ENCODE measurements at regions not wholly inside any gene's neighbourhood (a gene's known extent, or its start where the extent isn't known, plus 50 kb on each side); places are given as distances from the start of the nearest gene placed in this dataset.

DNA sequence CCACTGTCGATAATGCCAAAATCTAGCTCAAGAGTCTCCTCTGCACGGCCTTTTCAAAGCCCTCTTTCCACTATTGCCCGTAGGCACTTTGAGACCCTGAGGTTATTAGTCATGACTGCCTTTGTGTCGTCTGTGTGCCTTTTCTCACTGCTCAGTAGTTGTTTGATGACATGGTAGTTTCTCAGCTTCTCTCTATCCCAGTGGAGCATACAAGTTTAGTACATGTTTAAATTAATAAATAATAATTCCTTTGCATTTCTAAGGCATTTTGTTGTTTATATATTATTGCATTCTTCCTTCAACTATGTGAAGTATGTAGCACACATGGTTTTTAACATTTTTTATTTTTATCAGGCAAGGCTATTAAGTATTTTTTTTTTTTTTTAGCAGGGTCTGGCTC lies 458.1 kb downstream of the PCNX1 start:
- no peak overlapping the region for H2BK15ac ChIP-seq (ENCODE audit: low read depth, low read length)
- H3K27ac ChIP-seq (ENCODE audit: insufficient read length, low read depth, low read length): no peak overlapping the region
- H2BK5ac ChIP-seq (ENCODE audit: insufficient read length, low read length): no peak overlapping the region
- H3K23me2 ChIP-seq (ENCODE audit: insufficient read length, low read depth, low read length, poor library complexity, severe bottlenecking): no peaks in the 10 kb centered on the region
- H3K23ac ChIP-seq (ENCODE audit: insufficient read length, low read depth, low read length): no peak overlapping the region
- no peak overlapping the region for H2AK5ac ChIP-seq (ENCODE audit: insufficient read length, low read length)
- no peak overlapping the region for H3T11ph ChIP-seq (ENCODE audit: low read length)
- no peak overlapping the region for H4K91ac ChIP-seq (ENCODE audit: insufficient read length, low read depth, low read length)
- H4K8ac ChIP-seq (replicated peaks; ENCODE audit: insufficient read length, low read depth, low read length): no peak overlapping the region
- no peak for TF ChIP-seq CTCF (conservative IDR thresholded peaks at IDR 0.05)
- no peak overlapping the region for H3K9ac ChIP-seq (ENCODE audit: extremely low read depth, insufficient read length, low read length)
- Mint-ChIP-seq H3K27me3 (ENCODE audit: low read depth) (no peaks in the 10 kb centered on the region), H3K4me1 (peaks cover 11 to 19% of the 10 kb centered on the region in 2 experiments), H3K4me3 (no peak overlapping the region), H3K36me3 (ENCODE audit: insufficient read depth in 1 of 3, low read depth in 3 of 3) (peaks cover 0 to 4% (median 2%) of the 10 kb centered on the region in 3 experiments; a peak in 5 of 7 replicates), H3K27ac (no peak overlapping the region), H3K9me3 (peaks cover 3 to 4% of the 10 kb centered on the region in 2 experiments; a peak in 4 of 5 replicates)
- no peak overlapping the region for H3K56ac ChIP-seq (ENCODE audit: insufficient read length, low read depth, low read length)
- no peak overlapping the region for H2AFZ ChIP-seq (ENCODE audit: low read length)
- WGBS (ENCODE audit: extremely low coverage, insufficient read length, low lambda C conversion rate): no CpG with 5 or more reads among the region's 4 CpGs
- H3K4me1 ChIP-seq (ENCODE audit: insufficient read depth, low read length): peaks cover 4% of the 10 kb centered on the region; the same call in 1 of the 2 replicates
- no peak overlapping the region for H3K4ac ChIP-seq (ENCODE audit: low read depth, low read length)
- H3K79me2 ChIP-seq (ENCODE audit: insufficient read depth, low read length): peaks cover 15% of the 10 kb centered on the region; the same call in 1 of the 2 replicates
- H3K18ac ChIP-seq (ENCODE audit: insufficient read length, low read depth, low read length): no peak overlapping the region
- H3K4me2 ChIP-seq (ENCODE audit: insufficient read depth, insufficient read length, low read length): no peak overlapping the region
- H3K14ac ChIP-seq (ENCODE audit: insufficient read depth, low read length): no peak overlapping the region
- no peak overlapping the region for H2BK20ac ChIP-seq (ENCODE audit: low read depth, low read length, poor library complexity, severe bottlenecking)
- H3K79me1 ChIP-seq (ENCODE audit: insufficient read depth, low read depth, low read length, poor library complexity, severe bottlenecking): peaks cover 4% of the 10 kb centered on the region
- no peak overlapping the region for H4K5ac ChIP-seq (ENCODE audit: insufficient read length, low read depth, low read length)
- no peaks in the 10 kb centered on the region for H3K27me3 ChIP-seq (ENCODE audit: insufficient read depth, low read length)
- DNase-seq: no peak
- no peak overlapping the region for H2BK120ac ChIP-seq (ENCODE audit: low read depth, low read length, poor library complexity, severe bottlenecking)
- no peaks in the 10 kb centered on the region for H4K20me1 ChIP-seq (ENCODE audit: control insufficient read depth, insufficient read depth, insufficient read length)
- H3K9me3 ChIP-seq (ENCODE audit: control insufficient read depth, low read depth, low read length): no peaks in the 10 kb centered on the region
- no peak overlapping the region for H2BK12ac ChIP-seq (ENCODE audit: insufficient read length, low read depth, low read length)
